ENCODE measurements at regions not wholly inside any gene's neighbourhood (a gene's known extent, or its start where the extent isn't known, plus 50 kb on each side); places are given as distances from the start of the nearest gene placed in this dataset.

- no peak overlapping the region for H3K4ac ChIP-seq (ENCODE audit: low read depth in 1 of 2, low read length in 2 of 2)
- no peak overlapping the region for H3K18ac ChIP-seq (ENCODE audit: low read depth in 1 of 2, low read length in 2 of 2)
- no peak overlapping the region for H3K23ac ChIP-seq (ENCODE audit: low read length in 2 of 2)
- H3K4me2 ChIP-seq (ENCODE audit: low read length, poor library complexity, severe bottlenecking): no peak overlapping the region
- no peak overlapping the region for H3K14ac ChIP-seq (ENCODE audit: low read length in 2 of 2)
- H2BK120ac ChIP-seq (ENCODE audit: low read depth, low read length): no peak overlapping the region
- H3K79me1 ChIP-seq (replicated peaks; ENCODE audit: low read length, poor library complexity, severe bottlenecking): no peaks in the 10 kb centered on the region
- H3K27me3 ChIP-seq (ENCODE audit: control insufficient read depth in 1 of 2, insufficient read depth in 1 of 2, low read length in 2 of 2): peaks cover 0 to 4% of the 10 kb centered on the region in 2 experiments
- no peak overlapping the region for H2BK15ac ChIP-seq (ENCODE audit: low read depth, poor library complexity, severe bottlenecking)
- no peak for DNase-seq
- H3K27ac ChIP-seq (ENCODE audit: low read length, poor library complexity, severe bottlenecking): no peak overlapping the region
- H3K4me3 ChIP-seq (ENCODE audit: insufficient read depth in 1 of 2, low read depth in 1 of 2, low read length in 2 of 2): no peak overlapping the region
- H3K9ac ChIP-seq (ENCODE audit: low read length): no peak overlapping the region
- H4K91ac ChIP-seq (ENCODE audit: low read length): no peak overlapping the region
- H3K4me1 ChIP-seq (ENCODE audit: control insufficient read depth, insufficient read depth, low read depth, low read length): peaks cover 2% of the 10 kb centered on the region
- no peaks in the 10 kb centered on the region for H3K36me3 ChIP-seq (ENCODE audit: control insufficient read depth in 1 of 2, insufficient read depth in 2 of 2, low read depth in 1 of 2, low read length in 2 of 2)
- H2BK12ac ChIP-seq (ENCODE audit: low read length in 2 of 2): no peak overlapping the region
- H4K8ac ChIP-seq (ENCODE audit: low read length): no peak overlapping the region
- H3K9me3 ChIP-seq (ENCODE audit: control insufficient read depth, low read length): peaks cover 4% of the 10 kb centered on the region
- 66% methylated on average over 11 of the region's 11 CpGs for WGBS
- H2BK5ac ChIP-seq (ENCODE audit: low read depth, low read length, poor library complexity, severe bottlenecking): no peak overlapping the region
- H2AFZ ChIP-seq (ENCODE audit: low read depth, low read length): no peak overlapping the region
- no peak overlapping the region for H2AK5ac ChIP-seq (ENCODE audit: low read length, severe bottlenecking)
Observed at GRCh38 chr5:103346162-103346748, 87.7 kb downstream of the MACIR start.

- Histone ChIP-seq H3K4me3 (ENCODE audit: insufficient read depth in 1 of 2, low read depth in 1 of 2, low read length in 2 of 2) (no peak overlapping the region), H3K18ac (ENCODE audit: low read depth in 1 of 2, low read length in 2 of 2) (no peak overlapping the region), H2BK120ac (ENCODE audit: low read depth, low read length) (no peak overlapping the region), H3K9me3 (ENCODE audit: control insufficient read depth, low read length) (peaks cover 4% of the 10 kb centered on the region), H3K27ac (ENCODE audit: low read length, poor library complexity, severe bottlenecking) (no peak overlapping the region), H3K79me1 (replicated peaks; ENCODE audit: low read length, poor library complexity, severe bottlenecking) (no peaks in the 10 kb centered on the region), H3K4me1 (ENCODE audit: control insufficient read depth, insufficient read depth, low read depth, low read length) (peaks cover 2% of the 10 kb centered on the region), H3K36me3 (ENCODE audit: control insufficient read depth in 1 of 2, insufficient read depth in 2 of 2, low read depth in 1 of 2, low read length in 2 of 2) (no peaks in the 10 kb centered on the region), H2BK12ac (ENCODE audit: low read length in 2 of 2) (no peak overlapping the region), H2AFZ (ENCODE audit: low read depth, low read length) (no peak overlapping the region), H2BK15ac (ENCODE audit: low read depth, poor library complexity, severe bottlenecking) (no peak overlapping the region), H3K27me3 (ENCODE audit: control insufficient read depth in 1 of 2, insufficient read depth in 1 of 2, low read length in 2 of 2) (peaks cover 0 to 4% of the 10 kb centered on the region in 2 experiments), H3K23ac (ENCODE audit: low read length in 2 of 2) (no peak overlapping the region), H3K9ac (ENCODE audit: low read length) (no peak overlapping the region), H2AK5ac (ENCODE audit: low read length, severe bottlenecking) (no peak overlapping the region), H3K14ac (ENCODE audit: low read length in 2 of 2) (no peak overlapping the region), H4K8ac (ENCODE audit: low read length) (no peak overlapping the region), H3K4ac (ENCODE audit: low read depth in 1 of 2, low read length in 2 of 2) (no peak overlapping the region), H4K91ac (ENCODE audit: low read length) (no peak overlapping the region), H3K4me2 (ENCODE audit: low read length, poor library complexity, severe bottlenecking) (no peak overlapping the region), H2BK5ac (ENCODE audit: low read depth, low read length, poor library complexity, severe bottlenecking) (no peak overlapping the region)
- DNase-seq: no peak
- WGBS: 100% methylated on average over 1 of the region's 3 CpGs
Observed at GRCh38 chr5:103345461-103345860, 86.9 kb downstream of the MACIR start.

DNA sequence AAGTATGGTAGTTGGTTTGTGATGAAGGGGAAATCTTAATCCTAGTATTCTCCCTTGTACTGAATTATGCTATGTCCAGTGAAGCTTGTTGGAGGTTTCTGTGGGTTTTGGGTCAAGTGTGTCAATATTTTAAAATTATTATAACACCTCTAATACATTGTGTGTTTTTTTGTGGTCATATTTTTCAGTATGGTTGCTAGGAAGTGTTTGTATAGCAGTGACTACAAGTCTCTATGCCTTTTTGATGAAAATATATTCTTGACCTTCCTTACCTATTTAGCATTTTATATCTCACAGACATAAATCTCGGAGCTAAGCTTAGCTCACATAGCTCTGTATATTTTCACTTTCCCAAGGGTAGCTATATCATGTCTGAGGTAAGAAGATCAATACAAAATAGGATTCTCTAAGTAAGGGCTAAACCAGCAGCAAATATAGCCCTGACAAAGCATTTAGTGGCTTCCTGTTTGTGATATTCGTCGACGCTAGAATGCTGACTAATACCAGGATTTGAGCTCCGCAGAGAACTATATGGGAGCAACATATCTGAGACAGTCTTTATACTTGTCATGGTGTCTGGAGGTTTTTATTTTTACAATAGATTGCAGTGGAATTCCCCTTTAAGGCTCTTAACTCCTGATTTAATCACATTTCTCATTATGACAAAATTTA is 82.3 kb downstream of the MACIR start:
- no peak overlapping the region for H3K27ac ChIP-seq (ENCODE audit: low read length, poor library complexity, severe bottlenecking)
- H2BK5ac ChIP-seq (ENCODE audit: low read depth, low read length, poor library complexity, severe bottlenecking): no peak overlapping the region
- no peak overlapping the region for H2BK15ac ChIP-seq (ENCODE audit: low read depth, poor library complexity, severe bottlenecking)
- no peak overlapping the region for H2AK5ac ChIP-seq (ENCODE audit: low read length, severe bottlenecking)
- no peak overlapping the region for H2BK120ac ChIP-seq (ENCODE audit: low read depth, low read length)
- H3K36me3 ChIP-seq (ENCODE audit: control insufficient read depth in 1 of 2, insufficient read depth in 2 of 2, low read depth in 1 of 2, low read length in 2 of 2): no peaks in the 10 kb centered on the region
- no peak overlapping the region for H4K8ac ChIP-seq (ENCODE audit: low read length)
- H2BK12ac ChIP-seq (ENCODE audit: low read length in 2 of 2): no peak overlapping the region
- H3K4ac ChIP-seq (ENCODE audit: low read depth in 1 of 2, low read length in 2 of 2): no peak overlapping the region
- 10% methylated on average over 4 of the region's 5 CpGs for whole genome bisulfite sequencing
- H2AFZ ChIP-seq (ENCODE audit: low read depth, low read length): no peak overlapping the region
- H3K4me1 ChIP-seq (ENCODE audit: control insufficient read depth, insufficient read depth, low read depth, low read length): no peaks in the 10 kb centered on the region
- H3K14ac ChIP-seq (ENCODE audit: low read length in 2 of 2): no peak overlapping the region
- no peak overlapping the region for H3K18ac ChIP-seq (ENCODE audit: low read depth in 1 of 2, low read length in 2 of 2)
- no peaks in the 10 kb centered on the region for H3K79me1 ChIP-seq (replicated peaks; ENCODE audit: low read length, poor library complexity, severe bottlenecking)
- no peak overlapping the region for H3K4me2 ChIP-seq (ENCODE audit: low read length, poor library complexity, severe bottlenecking)
- H3K23ac ChIP-seq (ENCODE audit: low read length in 2 of 2): no peak overlapping the region
- peaks cover 6% of the 10 kb centered on the region for H3K9me3 ChIP-seq (ENCODE audit: control insufficient read depth, low read length)
- H4K91ac ChIP-seq (ENCODE audit: low read length): no peak overlapping the region
- peak; percentile 56 for DNase-seq
- no peak overlapping the region for H3K4me3 ChIP-seq (ENCODE audit: insufficient read depth in 1 of 2, low read depth in 1 of 2, low read length in 2 of 2)
- H3K27me3 ChIP-seq (ENCODE audit: control insufficient read depth in 1 of 2, insufficient read depth in 1 of 2, low read length in 2 of 2): no peaks in the 10 kb centered on the region
- no peak overlapping the region for H3K9ac ChIP-seq (ENCODE audit: low read length)

DNA sequence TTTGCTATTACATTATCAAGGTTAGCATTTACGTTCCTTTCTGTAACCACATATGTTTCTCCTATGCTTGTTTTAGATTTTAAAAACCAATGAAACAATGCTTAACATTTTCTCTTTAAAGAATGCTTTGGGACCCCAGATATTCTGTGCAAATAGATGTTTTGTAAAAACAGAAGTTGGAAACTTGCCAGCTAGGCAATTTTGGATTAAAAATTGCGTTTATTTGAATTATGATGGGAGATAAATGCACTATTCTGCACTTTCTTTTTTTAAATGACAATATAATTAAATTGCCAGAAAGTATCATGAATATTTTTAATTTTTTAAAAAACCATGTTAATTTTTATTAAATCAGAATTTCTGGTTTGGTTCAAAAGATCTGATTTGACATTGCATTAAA is 81.6 kb downstream of the MACIR start:
- Histone ChIP-seq H3K4ac (ENCODE audit: low read depth in 1 of 2, low read length in 2 of 2) (no peak overlapping the region), H3K9ac (ENCODE audit: low read length) (no peak overlapping the region), H4K8ac (ENCODE audit: low read length) (no peak overlapping the region), H3K4me2 (ENCODE audit: low read length, poor library complexity, severe bottlenecking) (no peak overlapping the region), H3K36me3 (ENCODE audit: control insufficient read depth in 1 of 2, insufficient read depth in 2 of 2, low read depth in 1 of 2, low read length in 2 of 2) (no peaks in the 10 kb centered on the region), H2AFZ (ENCODE audit: low read depth, low read length) (no peak overlapping the region), H3K27me3 (ENCODE audit: control insufficient read depth in 1 of 2, insufficient read depth in 1 of 2, low read length in 2 of 2) (no peaks in the 10 kb centered on the region), H2BK12ac (ENCODE audit: low read length in 2 of 2) (no peak overlapping the region), H3K9me3 (ENCODE audit: control insufficient read depth, low read length) (peaks cover 6% of the 10 kb centered on the region), H3K4me1 (ENCODE audit: control insufficient read depth, insufficient read depth, low read depth, low read length) (no peaks in the 10 kb centered on the region), H4K91ac (ENCODE audit: low read length) (no peak overlapping the region), H2BK15ac (ENCODE audit: low read depth, poor library complexity, severe bottlenecking) (no peak overlapping the region), H3K4me3 (ENCODE audit: insufficient read depth in 1 of 2, low read depth in 1 of 2, low read length in 2 of 2) (no peak overlapping the region), H2BK120ac (ENCODE audit: low read depth, low read length) (no peak overlapping the region), H2BK5ac (ENCODE audit: low read depth, low read length, poor library complexity, severe bottlenecking) (no peak overlapping the region), H3K27ac (ENCODE audit: low read length, poor library complexity, severe bottlenecking) (no peak overlapping the region), H3K79me1 (replicated peaks; ENCODE audit: low read length, poor library complexity, severe bottlenecking) (no peaks in the 10 kb centered on the region), H3K23ac (ENCODE audit: low read length in 2 of 2) (no peak overlapping the region), H3K14ac (ENCODE audit: low read length in 2 of 2) (no peak overlapping the region), H2AK5ac (ENCODE audit: low read length, severe bottlenecking) (no peak overlapping the region), H3K18ac (ENCODE audit: low read depth in 1 of 2, low read length in 2 of 2) (no peak overlapping the region)
- WGBS: 100% methylated on average over 1 of the region's 2 CpGs
- no peak for DNase-seq
